ENCODE measurements at regions not wholly inside any gene's neighbourhood (a gene's known extent, or its start where the extent isn't known, plus 50 kb on each side); places are given as distances from the start of the nearest gene placed in this dataset.

DNA sequence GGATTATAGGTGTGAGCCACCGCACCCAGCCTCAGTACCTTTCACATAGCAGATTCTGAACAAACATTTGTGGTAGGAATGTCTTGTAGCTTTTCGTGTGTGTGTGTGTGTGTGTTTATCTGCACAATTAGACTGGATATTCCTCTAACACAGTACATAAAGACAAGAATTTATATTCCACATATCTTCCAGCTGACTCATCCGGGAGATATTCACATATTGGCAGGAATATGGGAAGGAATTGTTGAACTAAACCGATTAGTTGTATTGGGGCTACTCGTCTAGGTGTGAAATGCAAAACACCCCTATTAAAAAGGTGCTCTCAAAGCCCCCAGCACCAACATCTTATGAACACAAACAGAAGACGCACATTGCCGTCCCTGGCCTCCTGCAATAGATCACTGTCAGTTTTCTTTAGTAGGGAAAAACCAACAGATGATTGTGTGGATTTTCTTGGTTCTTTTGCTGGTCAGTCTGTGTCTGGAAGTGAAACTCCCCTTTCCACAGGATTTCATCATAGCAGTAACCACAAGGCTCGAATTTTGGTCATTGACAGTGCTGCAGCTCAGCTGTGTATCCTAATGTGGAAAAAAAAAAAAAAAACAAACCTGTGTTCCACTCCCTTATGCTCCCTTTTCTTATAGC is 208.5 kb upstream of the ACVR2A start:
- H3K9me3 ChIP-seq: no peaks in the 10 kb centered on the region
- no peaks in the 10 kb centered on the region for H3K27me3 ChIP-seq
- no peaks in the 10 kb centered on the region for H3K4me1 ChIP-seq (ENCODE audit: control insufficient read depth in 1 of 2, insufficient read depth in 1 of 2, low read depth in 1 of 2, low read length in 1 of 2)
- TF ChIP-seq, protein P1, sequence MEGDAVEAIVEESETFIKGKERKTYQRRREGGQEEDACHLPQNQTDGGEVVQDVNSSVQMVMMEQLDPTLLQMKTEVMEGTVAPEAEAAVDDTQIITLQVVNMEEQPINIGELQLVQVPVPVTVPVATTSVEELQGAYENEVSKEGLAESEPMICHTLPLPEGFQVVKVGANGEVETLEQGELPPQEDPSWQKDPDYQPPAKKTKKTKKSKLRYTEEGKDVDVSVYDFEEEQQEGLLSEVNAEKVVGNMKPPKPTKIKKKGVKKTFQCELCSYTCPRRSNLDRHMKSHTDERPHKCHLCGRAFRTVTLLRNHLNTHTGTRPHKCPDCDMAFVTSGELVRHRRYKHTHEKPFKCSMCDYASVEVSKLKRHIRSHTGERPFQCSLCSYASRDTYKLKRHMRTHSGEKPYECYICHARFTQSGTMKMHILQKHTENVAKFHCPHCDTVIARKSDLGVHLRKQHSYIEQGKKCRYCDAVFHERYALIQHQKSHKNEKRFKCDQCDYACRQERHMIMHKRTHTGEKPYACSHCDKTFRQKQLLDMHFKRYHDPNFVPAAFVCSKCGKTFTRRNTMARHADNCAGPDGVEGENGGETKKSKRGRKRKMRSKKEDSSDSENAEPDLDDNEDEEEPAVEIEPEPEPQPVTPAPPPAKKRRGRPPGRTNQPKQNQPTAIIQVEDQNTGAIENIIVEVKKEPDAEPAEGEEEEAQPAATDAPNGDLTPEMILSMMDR (IDR thresholded peaks at IDR 0.05): no peak
- H3K36me3 ChIP-seq: no peaks in the 10 kb centered on the region
- H3K4me3 ChIP-seq (ENCODE audit: low read depth in 1 of 2, low read length in 1 of 2): no peak overlapping the region
- H3K27ac ChIP-seq: no peak overlapping the region

- H3K27ac ChIP-seq: no peak overlapping the region
- TF ChIP-seq, protein P1 (IDR thresholded peaks at IDR 0.05): no peak
- H3K4me3 ChIP-seq (ENCODE audit: low read depth in 1 of 2, low read length in 1 of 2): no peak overlapping the region
- H3K36me3 ChIP-seq: no peaks in the 10 kb centered on the region
- H3K9me3 ChIP-seq: no peaks in the 10 kb centered on the region
- H3K4me1 ChIP-seq (ENCODE audit: control insufficient read depth in 1 of 2, insufficient read depth in 1 of 2, low read depth in 1 of 2, low read length in 1 of 2): no peaks in the 10 kb centered on the region
- no peaks in the 10 kb centered on the region for H3K27me3 ChIP-seq
Measured at GRCh38 chr2:147634826-147635225, 210.0 kb upstream of the ACVR2A start.

DNA sequence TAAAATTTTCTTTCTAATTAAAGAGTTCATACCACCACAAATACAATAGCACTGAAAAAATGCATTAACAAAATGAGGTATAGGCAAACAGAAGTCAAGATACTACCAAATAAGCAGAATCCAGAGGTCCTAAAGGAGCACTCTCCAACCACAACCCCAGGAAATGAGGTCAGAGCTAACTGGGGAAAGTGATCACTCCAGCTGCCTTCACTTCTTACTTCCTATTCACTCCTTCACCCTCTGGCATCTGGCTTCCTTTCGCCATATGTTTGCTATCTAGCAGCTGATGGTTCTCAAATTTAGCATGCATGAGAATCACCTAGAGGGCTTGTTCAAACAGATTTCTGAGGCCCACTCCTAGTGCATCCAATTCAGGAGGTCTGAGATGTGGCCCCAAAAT is 212.6 kb upstream of the ACVR2A start:
- no peak overlapping the region for H3K4me3 ChIP-seq (ENCODE audit: low read depth in 1 of 2, low read length in 1 of 2)
- no peaks in the 10 kb centered on the region for H3K9me3 ChIP-seq
- TF ChIP-seq, protein P1 (IDR thresholded peaks at IDR 0.05): no peak
- no peaks in the 10 kb centered on the region for H3K36me3 ChIP-seq
- no peaks in the 10 kb centered on the region for H3K27me3 ChIP-seq
- H3K27ac ChIP-seq: no peak overlapping the region
- no peaks in the 10 kb centered on the region for H3K4me1 ChIP-seq (ENCODE audit: control insufficient read depth in 1 of 2, insufficient read depth in 1 of 2, low read depth in 1 of 2, low read length in 1 of 2)

DNA sequence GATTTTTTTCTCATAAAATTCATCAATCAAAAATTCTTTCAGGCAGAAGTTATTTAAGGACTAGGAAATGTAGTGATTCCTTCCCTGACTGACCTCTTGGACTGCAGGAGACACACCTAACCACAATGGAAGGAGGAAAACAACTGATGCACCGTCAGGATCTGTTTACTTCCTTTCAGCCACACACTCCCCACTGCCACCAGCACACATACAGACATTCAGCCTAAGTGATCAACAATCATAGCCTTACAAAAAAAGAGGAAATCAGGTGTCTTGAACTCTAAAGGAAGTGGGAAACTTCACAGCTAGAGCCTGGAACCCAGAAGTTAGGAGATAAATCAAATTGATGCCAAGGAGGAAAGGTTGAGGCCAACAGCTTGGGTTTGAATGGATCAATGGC is 213.5 kb upstream of the ACVR2A start:
- H3K4me1 ChIP-seq (ENCODE audit: control insufficient read depth in 1 of 2, insufficient read depth in 1 of 2, low read depth in 1 of 2, low read length in 1 of 2): no peaks in the 10 kb centered on the region
- no peaks in the 10 kb centered on the region for H3K36me3 ChIP-seq
- H3K4me3 ChIP-seq (ENCODE audit: low read depth in 1 of 2, low read length in 1 of 2): no peak overlapping the region
- no peaks in the 10 kb centered on the region for H3K9me3 ChIP-seq
- no peaks in the 10 kb centered on the region for H3K27me3 ChIP-seq
- H3K27ac ChIP-seq: no peak overlapping the region
- TF ChIP-seq, protein P1 (IDR thresholded peaks at IDR 0.05): no peak

DNA sequence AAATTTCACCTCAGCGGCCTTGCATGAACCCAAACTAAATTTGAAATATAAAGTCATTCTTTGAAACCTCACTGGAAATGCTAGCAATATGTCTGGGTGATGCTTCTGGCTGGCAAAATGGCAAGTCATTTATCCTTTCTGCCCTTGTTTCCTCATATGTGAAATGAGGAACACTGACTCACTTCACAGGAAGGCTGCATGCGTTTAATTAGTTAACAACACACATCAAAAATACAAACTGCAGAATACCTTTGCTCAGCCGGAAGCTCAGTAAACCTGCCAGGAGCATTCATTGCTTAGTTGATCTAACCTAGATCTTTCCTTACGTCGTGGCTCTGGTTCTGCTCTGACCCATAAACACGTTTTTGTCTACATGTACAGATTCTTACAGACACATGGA is 214.2 kb upstream of the ACVR2A start:
- Histone ChIP-seq H3K4me3 (ENCODE audit: low read depth in 1 of 2, low read length in 1 of 2) (no peak overlapping the region), H3K27ac (no peak overlapping the region), H3K4me1 (ENCODE audit: control insufficient read depth in 1 of 2, insufficient read depth in 1 of 2, low read depth in 1 of 2, low read length in 1 of 2) (no peaks in the 10 kb centered on the region), H3K9me3 (no peaks in the 10 kb centered on the region), H3K27me3 (no peaks in the 10 kb centered on the region), H3K36me3 (no peaks in the 10 kb centered on the region)
- TF ChIP-seq, protein P1 (IDR thresholded peaks at IDR 0.05): no peak

Data from neutrophil (primary cell).